GM12873 (cell line): ENCODE measurements at regions not wholly inside any gene's neighbourhood (a gene's known extent, or its start where the extent isn't known, plus 50 kb on each side); places are given as distances from the start of the nearest gene placed in this dataset.

Source experiments
- TF ChIP-seq, protein P1 (sequence below): IDR thresholded peaks from 2 replicates; pipeline ENCODE4 v1.5.1; 2012; ENCODE audit warnings: low read depth, mild to moderate bottlenecking, moderate library complexity, low read length, control low read depth; ENCODE audit not compliant: insufficient read depth; ENCODE audit errors: missing control alignments

DNA sequence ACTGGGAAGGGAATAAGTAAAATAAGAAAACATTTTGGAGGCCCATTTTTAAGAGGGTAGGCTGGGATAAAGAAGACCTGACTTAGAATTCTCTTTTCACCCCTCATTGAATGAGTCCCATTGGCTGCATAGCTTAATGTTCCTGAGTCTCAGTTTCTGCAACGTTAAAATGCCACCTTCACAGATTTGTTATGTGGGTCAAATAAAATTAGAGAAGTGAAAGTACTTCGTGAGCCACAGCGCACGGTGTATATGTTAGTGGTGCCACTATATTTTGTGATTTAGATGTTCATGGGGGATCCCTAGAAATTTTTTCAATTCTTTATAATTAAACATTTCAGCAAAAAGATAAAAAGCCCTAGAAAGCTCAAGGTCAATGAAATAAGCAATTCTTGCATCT lies 109.2 kb upstream of the HS3ST1 start:
- TF ChIP-seq, protein P1, sequence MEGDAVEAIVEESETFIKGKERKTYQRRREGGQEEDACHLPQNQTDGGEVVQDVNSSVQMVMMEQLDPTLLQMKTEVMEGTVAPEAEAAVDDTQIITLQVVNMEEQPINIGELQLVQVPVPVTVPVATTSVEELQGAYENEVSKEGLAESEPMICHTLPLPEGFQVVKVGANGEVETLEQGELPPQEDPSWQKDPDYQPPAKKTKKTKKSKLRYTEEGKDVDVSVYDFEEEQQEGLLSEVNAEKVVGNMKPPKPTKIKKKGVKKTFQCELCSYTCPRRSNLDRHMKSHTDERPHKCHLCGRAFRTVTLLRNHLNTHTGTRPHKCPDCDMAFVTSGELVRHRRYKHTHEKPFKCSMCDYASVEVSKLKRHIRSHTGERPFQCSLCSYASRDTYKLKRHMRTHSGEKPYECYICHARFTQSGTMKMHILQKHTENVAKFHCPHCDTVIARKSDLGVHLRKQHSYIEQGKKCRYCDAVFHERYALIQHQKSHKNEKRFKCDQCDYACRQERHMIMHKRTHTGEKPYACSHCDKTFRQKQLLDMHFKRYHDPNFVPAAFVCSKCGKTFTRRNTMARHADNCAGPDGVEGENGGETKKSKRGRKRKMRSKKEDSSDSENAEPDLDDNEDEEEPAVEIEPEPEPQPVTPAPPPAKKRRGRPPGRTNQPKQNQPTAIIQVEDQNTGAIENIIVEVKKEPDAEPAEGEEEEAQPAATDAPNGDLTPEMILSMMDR, result no peak

- TF ChIP-seq, protein P1, result no peak
Measured at GRCh38 chr4:11535333-11535732, 106.6 kb upstream of the HS3ST1 start.

DNA sequence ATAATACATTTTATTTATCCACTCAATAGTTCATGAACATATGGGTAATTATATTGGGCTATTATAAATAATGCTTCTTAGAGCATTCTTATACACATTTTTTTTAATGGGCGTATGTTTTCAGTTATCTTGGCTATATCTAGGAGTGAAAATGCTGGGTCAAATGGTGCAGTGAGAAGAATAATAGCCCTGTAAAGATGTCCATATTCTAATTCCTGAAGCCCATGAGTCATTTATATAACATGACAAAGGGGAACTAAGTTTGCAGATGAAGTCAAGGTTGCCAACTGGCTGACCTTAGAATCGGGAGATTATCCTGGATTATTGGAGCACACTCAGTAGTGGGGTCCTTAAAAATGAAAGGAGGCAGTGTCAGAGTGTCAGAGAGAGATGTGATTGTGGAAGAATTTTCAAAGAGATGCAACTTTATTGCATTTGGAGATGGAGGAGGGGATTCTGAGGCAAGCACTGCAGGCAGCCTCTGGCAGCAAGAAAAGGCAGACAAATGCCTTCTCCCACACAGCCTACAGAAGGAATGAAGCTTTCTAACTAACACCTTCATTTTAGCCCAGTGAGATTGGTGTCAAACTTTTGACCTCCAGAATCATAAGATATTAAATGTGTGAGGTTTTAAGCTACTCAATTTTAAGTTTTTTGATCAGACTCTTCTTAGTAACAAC lies 106.1 kb upstream of the HS3ST1 start:
- TF ChIP-seq, protein P1, result no peak

- TF ChIP-seq, protein P1, result no peak
Measured at GRCh38 chr4:11532138-11532537, 103.4 kb upstream of the HS3ST1 start.

- TF ChIP-seq, protein P1, result no peak
Measured at GRCh38 chr4:11529625-11530201, 101.0 kb upstream of the HS3ST1 start.

DNA sequence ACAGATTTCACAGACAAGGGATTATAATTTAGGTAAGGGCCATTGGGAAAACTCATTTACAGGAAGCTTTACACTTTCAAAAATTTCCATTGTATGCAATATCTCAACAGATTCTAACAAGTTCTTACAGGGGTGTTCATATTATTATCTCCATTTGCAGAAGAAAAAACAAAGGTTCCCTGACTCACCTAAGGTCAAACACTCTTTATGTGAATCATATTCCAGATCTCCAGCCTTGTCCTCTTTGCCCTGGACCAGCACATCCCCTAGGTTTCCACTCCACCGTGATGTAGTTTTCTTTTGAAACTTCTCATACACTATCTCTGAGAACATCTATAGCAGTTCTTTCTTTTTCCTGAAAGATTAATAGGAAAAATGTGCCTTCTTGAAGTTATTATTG lies 96.4 kb upstream of the HS3ST1 start:
- TF ChIP-seq, protein P1, result no peak

- TF ChIP-seq, protein P1, result no peak
Measured at GRCh38 chr4:11518754-11519153, 90.1 kb upstream of the HS3ST1 start.
